SK-N-SH treated with all-trans-retinoic acid at 6 μM for 48 hours (cell line): ENCODE measurements at regions not wholly inside any gene's neighbourhood (a gene's known extent, or its start where the extent isn't known, plus 50 kb on each side); places are given as distances from the start of the nearest gene placed in this dataset.

Source experiments
- ARNTL ChIP-seq: fragments of 450-650 bp; formaldehyde crosslinking; IDR thresholded peaks from 2 replicates; pipeline ENCODE4 v1.5.0; 2020; ENCODE audit warnings: low read depth, mild to moderate bottlenecking, moderate library complexity, borderline replicate concordance
- BACH2 ChIP-seq: fragments of 250-450 bp; sonication (Bioruptor Pico); IDR thresholded peaks from 2 replicates; pipeline ENCODE4 v1.9.0; 2021; ENCODE audit warnings: mild to moderate bottlenecking, borderline replicate concordance
- ZNF70 ChIP-seq: fragments of 450-650 bp; formaldehyde crosslinking; IDR thresholded peaks from 2 replicates; pipeline ENCODE4 v1.5.0; 2020; ENCODE audit warnings: mild to moderate bottlenecking, moderate library complexity

DNA sequence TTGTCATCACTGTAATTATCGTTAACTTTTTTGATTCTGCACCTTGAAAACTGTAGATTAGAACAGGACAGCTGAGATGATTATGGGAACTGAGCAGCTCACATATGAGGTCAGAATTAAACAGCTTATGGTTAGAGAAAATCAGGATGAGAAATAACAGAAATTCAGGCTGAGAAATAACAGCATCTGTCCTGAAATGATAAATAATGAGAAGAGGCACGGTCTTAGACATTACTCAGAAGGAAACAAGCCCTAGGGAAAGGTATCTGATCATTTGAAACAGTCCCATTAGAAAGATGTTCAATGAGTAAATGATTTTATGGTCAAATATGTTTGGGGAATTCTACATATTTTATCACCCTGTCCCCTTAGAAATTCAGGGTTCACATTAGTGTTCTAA lies 65.6 kb upstream of the PCGF5 start:
- TF ChIP-seq ARNTL (CRISPR knock-in tag) (no peak), BACH2 (CRISPR knock-in tag) (no peak), ZNF70 (no peak)
